ENCODE measurements at regions not wholly inside any gene's neighbourhood (a gene's known extent, or its start where the extent isn't known, plus 50 kb on each side); places are given as distances from the start of the nearest gene placed in this dataset.

DNA sequence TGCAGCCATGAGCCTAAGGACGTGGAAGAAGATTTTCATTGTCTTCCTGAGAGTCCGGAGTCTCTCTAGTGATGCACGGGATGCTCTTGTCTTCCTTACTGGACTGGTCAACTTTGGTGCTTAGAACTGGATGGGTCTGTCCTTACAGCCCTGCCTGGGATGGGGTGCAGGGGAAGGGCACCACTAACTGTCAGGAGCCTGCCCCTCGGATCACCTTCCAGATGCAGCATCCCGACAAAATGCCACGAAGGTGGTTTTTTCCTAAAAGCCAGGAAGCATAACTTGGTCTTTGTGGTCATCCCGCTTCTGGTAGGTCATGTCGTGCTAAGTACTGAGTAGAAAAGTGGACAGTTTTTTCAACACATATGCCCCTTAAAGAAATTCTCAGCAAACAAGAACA is 207.4 kb upstream of the TWIST2 start:
- Mint-ChIP-seq H3K4me1 (ENCODE audit: low read depth in 2 of 2) (no peaks in the 10 kb centered on the region), H3K36me3 (no peaks in the 10 kb centered on the region), H3K27ac (no peak overlapping the region), H3K9me3 (no peaks in the 10 kb centered on the region), H3K4me3 (no peak overlapping the region), H3K27me3 (peaks cover 0 to 6% of the 10 kb centered on the region in 2 donors)
- ATAC-seq (no peak), DNase-seq (ENCODE audit: low spot score) (no peak)

DNA sequence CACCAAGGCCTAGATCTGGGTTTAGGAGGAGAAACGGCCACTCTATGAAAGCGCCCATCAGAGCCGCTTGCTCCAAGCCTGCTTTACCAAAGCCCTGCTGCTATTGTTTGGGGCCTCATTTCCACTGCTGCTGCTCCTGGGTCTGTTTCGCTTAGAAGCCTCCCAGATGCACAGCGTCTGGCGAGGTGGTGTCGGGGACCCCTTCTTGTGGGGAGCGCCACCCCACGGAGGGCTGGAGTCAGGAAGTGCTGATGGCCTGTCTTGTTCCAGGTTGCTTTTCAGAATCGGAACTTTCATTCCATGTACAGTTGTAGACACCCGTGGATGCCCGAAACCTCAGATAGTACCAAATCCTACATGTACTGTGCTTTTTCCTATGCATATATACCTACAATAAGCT is 204.9 kb upstream of the TWIST2 start:
- Mint-ChIP-seq H3K9me3 (no peaks in the 10 kb centered on the region), H3K27me3 (no peaks in the 10 kb centered on the region), H3K36me3 (no peaks in the 10 kb centered on the region), H3K4me3 (no peak overlapping the region), H3K4me1 (ENCODE audit: low read depth in 2 of 2) (no peaks in the 10 kb centered on the region), H3K27ac (no peak overlapping the region)
- ATAC-seq, result no peak
- no peak for DNase-seq (ENCODE audit: low spot score)

GRCh38 chr2:238643400-238643907 is 204.4 kb upstream of the TWIST2 start:
- Mint-ChIP-seq H3K9me3 (no peaks in the 10 kb centered on the region), H3K4me3 (no peak overlapping the region), H3K4me1 (ENCODE audit: low read depth in 2 of 2) (no peaks in the 10 kb centered on the region), H3K36me3 (no peaks in the 10 kb centered on the region), H3K27me3 (no peaks in the 10 kb centered on the region), H3K27ac (no peak overlapping the region)
- ATAC-seq, result no peak
- DNase-seq (ENCODE audit: low spot score), result no peak

DNA sequence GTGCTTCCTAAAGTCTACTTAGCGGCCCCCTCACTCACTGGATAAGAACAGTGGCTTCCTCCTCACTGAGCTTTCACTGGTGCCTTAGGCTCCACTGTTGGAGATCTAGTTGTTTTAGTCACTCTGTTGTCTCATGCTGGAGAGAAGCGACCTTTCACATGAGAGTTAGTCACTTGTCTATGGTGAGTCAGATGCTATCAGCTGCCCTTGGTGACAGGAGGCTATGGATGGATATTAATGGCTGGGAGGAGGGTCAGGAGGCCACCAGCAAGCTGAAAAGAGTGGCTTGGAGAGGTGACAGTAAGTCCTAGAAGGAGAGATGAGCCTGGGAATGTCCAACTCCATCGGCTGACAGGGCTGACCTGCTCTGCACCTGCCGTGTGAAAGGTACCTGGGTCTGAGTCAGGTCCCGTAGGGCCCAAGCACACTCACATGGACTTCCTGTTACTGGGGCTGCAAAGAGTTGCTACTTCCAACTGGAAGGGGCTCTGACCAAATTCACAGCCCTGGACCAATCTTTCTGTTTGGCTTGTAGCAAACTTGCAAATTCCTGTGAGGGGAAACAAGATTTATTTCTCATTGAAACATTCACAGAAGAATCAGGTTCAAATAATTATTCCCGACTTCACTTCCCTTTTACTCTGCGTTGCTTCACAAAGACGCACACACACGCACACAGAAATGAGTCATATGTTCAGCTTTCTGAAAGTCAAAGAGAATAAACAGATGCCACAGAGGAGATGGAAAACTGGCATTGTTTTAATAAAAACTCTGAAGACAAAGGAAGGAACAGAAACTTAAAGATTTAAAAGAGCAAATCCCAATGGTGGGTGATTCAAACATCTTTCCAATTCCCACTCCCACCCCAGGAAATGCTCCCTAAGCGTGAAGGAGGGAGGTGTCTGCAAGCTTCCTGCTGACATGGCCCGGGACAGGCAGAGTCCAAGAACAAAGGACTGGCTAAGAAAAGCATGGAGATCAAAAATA is 203.5 kb upstream of the TWIST2 start:
- ATAC-seq (no peak), DNase-seq (ENCODE audit: low spot score) (no peak)
- H3K36me3 Mint-ChIP-seq, result no peaks in the 10 kb centered on the region
- H3K4me3 Mint-ChIP-seq, result no peak overlapping the region
- no peaks in the 10 kb centered on the region for H3K9me3 Mint-ChIP-seq
- H3K27me3 Mint-ChIP-seq, result peaks cover 0 to 2% of the 10 kb centered on the region in 2 donors
- no peaks in the 10 kb centered on the region for H3K4me1 Mint-ChIP-seq (ENCODE audit: low read depth in 2 of 2)
- no peak overlapping the region for H3K27ac Mint-ChIP-seq

- no peaks in the 10 kb centered on the region for H3K4me1 Mint-ChIP-seq (ENCODE audit: low read depth in 2 of 2)
- no peaks in the 10 kb centered on the region for H3K36me3 Mint-ChIP-seq
- no peak overlapping the region for H3K4me3 Mint-ChIP-seq
- no peak for ATAC-seq
- no peaks in the 10 kb centered on the region for H3K9me3 Mint-ChIP-seq
- no peak for DNase-seq (ENCODE audit: low spot score)
- H3K27me3 Mint-ChIP-seq, result peaks cover 3 to 8% of the 10 kb centered on the region in 2 donors
- H3K27ac Mint-ChIP-seq, result no peak overlapping the region
These were observed 202.8 kb upstream of the TWIST2 start for GRCh38 chr2:238645095-238645494.

GRCh38 chr2:238645716-238646115 is 202.2 kb upstream of the TWIST2 start:
- H3K4me1 Mint-ChIP-seq (ENCODE audit: low read depth in 2 of 2), result no peaks in the 10 kb centered on the region
- ATAC-seq, result no peak

GRCh38 chr2:238646281-238646680 is 201.6 kb upstream of the TWIST2 start:
- H3K4me1 Mint-ChIP-seq (ENCODE audit: low read depth in 2 of 2), result no peaks in the 10 kb centered on the region
- H3K4me3 Mint-ChIP-seq, result no peak overlapping the region
- H3K9me3 Mint-ChIP-seq, result no peaks in the 10 kb centered on the region
- H3K27ac Mint-ChIP-seq, result no peak overlapping the region
- no peak for DNase-seq (ENCODE audit: low spot score)
- ATAC-seq, result no peak
- H3K27me3 Mint-ChIP-seq, result peaks cover 7 to 8% of the 10 kb centered on the region in 2 donors
- no peaks in the 10 kb centered on the region for H3K36me3 Mint-ChIP-seq

More at GRCh38 chr2:238645716-238646115, 202.2 kb upstream of the TWIST2 start:
- no peak overlapping the region for H3K4me3 Mint-ChIP-seq
- no peaks in the 10 kb centered on the region for H3K36me3 Mint-ChIP-seq
- no peak for DNase-seq (ENCODE audit: low spot score)
- H3K27me3 Mint-ChIP-seq, result peaks cover 4 to 8% of the 10 kb centered on the region in 2 donors
- no peak overlapping the region for H3K27ac Mint-ChIP-seq
- H3K9me3 Mint-ChIP-seq, result no peaks in the 10 kb centered on the region

DNA sequence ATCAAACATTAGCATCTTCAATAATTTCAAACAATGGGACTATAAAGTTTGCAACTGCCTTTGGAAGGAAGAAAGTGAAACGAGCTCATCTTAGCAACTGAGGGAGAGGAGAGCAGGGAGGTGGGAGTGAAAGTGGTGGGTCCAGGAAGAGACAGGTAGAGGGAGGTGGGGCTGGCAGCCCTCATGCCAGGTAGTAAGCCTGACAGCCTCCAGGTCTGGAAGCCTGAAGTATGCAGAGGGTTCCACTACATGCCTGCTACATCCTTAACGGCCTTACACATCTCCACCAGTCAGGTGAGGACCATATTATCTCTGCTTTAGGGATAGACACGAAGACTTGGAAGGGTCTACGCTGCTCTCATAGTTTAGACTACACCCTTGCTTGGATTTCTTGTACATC is 201.1 kb upstream of the TWIST2 start:
- no peaks in the 10 kb centered on the region for H3K9me3 Mint-ChIP-seq
- DNase-seq (ENCODE audit: low spot score) (no peak), ATAC-seq (no peak)
- no peaks in the 10 kb centered on the region for H3K4me1 Mint-ChIP-seq (ENCODE audit: low read depth in 2 of 2)
- H3K36me3 Mint-ChIP-seq, result no peaks in the 10 kb centered on the region
- no peak overlapping the region for H3K4me3 Mint-ChIP-seq
- no peak overlapping the region for H3K27ac Mint-ChIP-seq
- H3K27me3 Mint-ChIP-seq, result peaks cover 7 to 8% of the 10 kb centered on the region in 2 donors

DNA sequence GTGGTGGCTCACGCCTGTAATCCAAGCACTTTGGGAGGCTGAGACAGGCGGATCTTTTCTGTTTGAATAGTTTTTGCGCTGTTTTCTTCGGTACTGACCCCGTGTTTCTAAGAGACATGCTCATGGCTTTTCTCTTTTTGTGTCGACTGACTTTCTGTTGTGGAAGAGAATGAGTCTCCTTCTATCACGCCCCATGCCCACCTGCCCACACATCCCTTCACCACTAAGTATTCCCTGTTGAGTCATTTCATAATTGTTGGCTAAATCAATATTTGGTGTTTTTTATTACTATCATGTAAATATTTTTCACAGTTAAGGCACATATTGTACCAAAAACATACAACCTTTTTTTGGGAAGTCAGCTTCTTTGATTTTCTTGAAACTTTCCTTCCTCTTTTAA is 198.8 kb upstream of the TWIST2 start:
- no peaks in the 10 kb centered on the region for H3K36me3 Mint-ChIP-seq
- no peak overlapping the region for H3K27ac Mint-ChIP-seq
- no peak for DNase-seq (ENCODE audit: low spot score)
- H3K4me3 Mint-ChIP-seq, result no peak overlapping the region
- H3K9me3 Mint-ChIP-seq, result no peaks in the 10 kb centered on the region
- H3K27me3 Mint-ChIP-seq, result peaks cover 12 to 21% of the 10 kb centered on the region in 2 donors
- no peaks in the 10 kb centered on the region for H3K4me1 Mint-ChIP-seq (ENCODE audit: low read depth in 2 of 2)
- no peak for ATAC-seq

DNA sequence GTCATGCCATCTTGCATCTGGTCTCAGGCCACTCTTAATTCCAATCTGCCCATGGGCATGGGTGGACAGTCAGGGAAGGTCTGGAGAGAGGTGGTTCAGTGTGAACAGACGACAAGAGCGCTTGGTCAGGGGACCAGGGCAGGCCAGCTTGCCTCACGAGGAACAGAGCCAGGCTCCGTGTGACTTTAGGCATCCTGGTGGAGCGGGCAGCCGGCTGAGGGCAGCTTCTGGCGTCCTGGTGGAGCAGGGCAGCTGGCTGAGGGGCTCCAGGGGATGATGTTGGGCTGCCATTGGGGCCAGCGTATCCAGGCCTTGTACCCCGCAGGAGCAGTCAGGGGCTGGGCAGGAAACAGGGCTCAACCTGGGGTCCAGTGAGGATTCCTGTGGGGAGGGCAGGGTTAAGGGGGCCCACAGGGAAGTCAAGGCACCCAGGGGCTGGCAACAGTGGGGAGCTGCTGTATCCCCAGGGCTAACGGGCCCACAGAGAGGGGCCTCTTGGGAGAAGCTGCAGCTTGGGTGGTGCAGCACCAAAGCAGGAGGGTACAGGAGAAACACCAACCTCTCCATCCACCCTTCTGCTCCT is 197.9 kb upstream of the TWIST2 start:
- Mint-ChIP-seq H3K4me1 (ENCODE audit: low read depth in 2 of 2) (no peaks in the 10 kb centered on the region), H3K27ac (no peak overlapping the region), H3K27me3 (peaks cover 12 to 21% of the 10 kb centered on the region in 2 donors), H3K9me3 (no peaks in the 10 kb centered on the region), H3K4me3 (no peak overlapping the region), H3K36me3 (no peaks in the 10 kb centered on the region)
- DNase-seq (ENCODE audit: low spot score) (no peak), ATAC-seq (no peak)

- Mint-ChIP-seq H3K9me3 (no peaks in the 10 kb centered on the region), H3K27ac (no peak overlapping the region), H3K27me3 (peaks cover 12 to 21% of the 10 kb centered on the region in 2 donors), H3K36me3 (no peaks in the 10 kb centered on the region), H3K4me1 (ENCODE audit: low read depth in 2 of 2) (no peaks in the 10 kb centered on the region), H3K4me3 (no peak overlapping the region)
- no peak for DNase-seq (ENCODE audit: low spot score)
- no peak for ATAC-seq
These were observed 197.3 kb upstream of the TWIST2 start for GRCh38 chr2:238650536-238650935.

GRCh38 chr2:238651306-238652052 is 196.4 kb upstream of the TWIST2 start:
- Mint-ChIP-seq H3K27me3 (peaks cover 14 to 25% of the 10 kb centered on the region in 2 donors), H3K4me3 (no peak overlapping the region), H3K9me3 (no peaks in the 10 kb centered on the region), H3K4me1 (ENCODE audit: low read depth in 2 of 2) (no peaks in the 10 kb centered on the region), H3K27ac (no peak overlapping the region), H3K36me3 (no peaks in the 10 kb centered on the region)
- DNase-seq (ENCODE audit: low spot score) (no peak), ATAC-seq (no peak)

GRCh38 chr2:238652053-238652770 is 195.7 kb upstream of the TWIST2 start:
- no peaks in the 10 kb centered on the region for H3K36me3 Mint-ChIP-seq
- DNase-seq (ENCODE audit: low spot score) (no peak), ATAC-seq (peak; percentile 37 to 53)
- peaks cover 14 to 26% of the 10 kb centered on the region in 2 donors for H3K27me3 Mint-ChIP-seq
- H3K4me3 Mint-ChIP-seq, result no peak overlapping the region
- no peak overlapping the region for H3K27ac Mint-ChIP-seq
- H3K9me3 Mint-ChIP-seq, result no peaks in the 10 kb centered on the region
- no peaks in the 10 kb centered on the region for H3K4me1 Mint-ChIP-seq (ENCODE audit: low read depth in 2 of 2)
